ENCODE measurements at regions not wholly inside any gene's neighbourhood (a gene's known extent, or its start where the extent isn't known, plus 50 kb on each side); places are given as distances from the start of the nearest gene placed in this dataset.
"Not testable (repeated sequence)": the region's sequence is repeated elsewhere in the genome, so short reads cannot be mapped to it uniquely, and the experiment has no call there.

- no peak for DNase-seq
These were observed 196.3 kb downstream of the DCDC2C start for GRCh38 chr2:3899536-3900155.

GRCh38 chr2:3902131-3902530 lies 198.8 kb downstream of the DCDC2C start:
- DNase-seq: no peak

DNA sequence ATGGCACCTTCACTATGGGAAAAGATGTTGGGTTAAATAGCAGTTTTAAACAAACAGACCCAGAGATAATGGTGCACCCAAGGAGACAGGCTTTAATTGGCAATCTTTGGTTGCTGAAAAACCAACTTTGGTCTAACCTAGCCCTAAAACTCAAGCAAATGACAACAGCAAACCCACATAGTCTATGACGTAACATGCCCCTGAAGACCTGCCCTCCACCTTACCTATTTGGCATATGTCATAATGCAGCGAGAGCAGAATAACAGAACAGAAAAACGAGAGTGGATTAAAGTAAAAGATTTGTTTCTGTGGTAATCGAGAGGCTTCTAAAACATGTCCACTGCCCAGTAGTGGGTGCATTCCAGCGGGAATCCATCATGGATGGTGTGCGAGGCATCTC lies 200.7 kb downstream of the DCDC2C start:
- DNase-seq: no peak

DNA sequence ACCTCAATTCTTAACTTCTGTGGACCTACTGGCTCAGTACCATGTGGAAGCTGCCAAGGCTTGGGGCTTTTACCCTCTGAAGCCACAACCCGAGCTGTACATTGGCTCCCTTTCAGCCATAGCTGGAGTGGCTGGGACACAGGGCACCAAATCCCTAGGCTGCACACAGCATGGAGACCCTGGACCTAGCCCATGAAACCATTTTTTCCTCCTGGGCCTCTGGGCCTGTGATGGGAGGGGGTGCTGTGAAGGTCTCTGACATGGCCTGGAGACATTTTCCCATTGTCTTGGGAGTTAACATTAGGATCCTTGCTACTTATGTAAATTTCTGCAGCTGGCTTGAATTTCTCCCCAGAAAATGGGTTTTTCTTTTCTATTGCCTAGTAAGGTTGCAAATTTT lies 205.1 kb downstream of the DCDC2C start:
- DNase-seq: not testable (repeated sequence)

DNA sequence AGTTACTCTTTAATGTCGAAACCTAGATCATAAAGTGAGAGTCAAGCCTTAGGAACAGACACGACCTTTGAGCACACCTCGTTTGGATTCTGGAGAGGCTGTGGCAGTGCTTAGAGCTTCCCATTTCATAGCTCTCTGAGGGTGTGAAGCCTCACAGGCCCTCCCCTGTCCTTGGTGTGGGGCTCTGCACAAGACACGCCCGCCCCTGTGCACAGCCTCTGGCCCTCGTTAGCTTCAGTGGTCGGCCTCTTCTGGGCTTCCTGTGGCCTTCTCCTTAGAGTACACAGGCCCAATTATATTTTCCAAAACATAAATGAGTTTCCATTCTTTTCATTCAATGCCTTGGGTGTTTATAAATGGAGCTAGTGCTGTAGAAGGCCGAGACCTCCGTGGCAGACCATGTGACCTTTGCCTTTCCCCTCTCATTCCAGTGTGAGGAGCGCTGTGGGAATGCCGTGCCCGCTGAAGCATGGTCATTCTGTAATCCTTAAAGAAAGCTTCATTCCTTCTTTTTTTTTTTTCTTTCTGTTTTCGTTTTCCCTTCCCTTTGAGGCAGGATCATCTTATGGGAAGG lies 208.6 kb downstream of the DCDC2C start:
- no peak for DNase-seq

DNA sequence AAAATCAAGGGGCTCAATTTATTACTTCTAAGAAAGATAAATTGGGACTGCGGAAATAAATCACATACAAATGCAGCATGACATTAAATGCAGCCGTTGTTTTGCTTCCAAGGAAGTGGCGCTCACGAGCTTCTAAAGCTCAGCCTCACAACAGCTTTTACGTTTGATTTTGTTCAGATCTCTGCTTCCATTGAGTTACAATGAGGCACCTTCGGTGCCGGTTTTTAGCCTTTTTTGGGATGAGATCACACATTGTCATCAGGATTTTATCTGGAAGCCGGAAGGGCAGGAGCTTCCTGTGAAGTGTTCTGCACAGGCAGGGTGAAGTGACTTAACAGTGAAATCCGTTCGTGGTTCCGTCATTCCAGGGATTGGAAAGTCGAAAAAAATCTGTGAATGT lies 209.8 kb downstream of the DCDC2C start:
- DNase-seq: no peak

DNA sequence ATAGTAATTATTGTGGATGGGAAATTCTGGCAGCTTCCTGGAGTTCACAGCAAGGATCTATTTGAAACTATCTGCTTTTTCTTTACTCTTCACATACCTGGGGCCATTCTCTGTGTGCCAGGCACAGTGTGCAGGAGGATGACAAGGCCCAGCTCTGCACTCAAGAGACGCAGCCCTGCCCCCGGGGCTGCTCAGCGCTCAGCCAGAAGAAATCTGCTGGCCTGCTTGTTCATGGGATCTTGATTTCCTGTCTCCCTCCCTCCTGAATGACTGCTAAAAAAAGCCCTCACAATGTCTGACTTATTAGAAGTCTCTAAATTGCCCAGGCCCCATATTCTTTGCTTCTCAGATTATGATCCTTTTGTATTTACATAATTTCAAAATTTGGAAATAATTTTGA lies 210.9 kb downstream of the DCDC2C start:
- no peak for DNase-seq

DNA sequence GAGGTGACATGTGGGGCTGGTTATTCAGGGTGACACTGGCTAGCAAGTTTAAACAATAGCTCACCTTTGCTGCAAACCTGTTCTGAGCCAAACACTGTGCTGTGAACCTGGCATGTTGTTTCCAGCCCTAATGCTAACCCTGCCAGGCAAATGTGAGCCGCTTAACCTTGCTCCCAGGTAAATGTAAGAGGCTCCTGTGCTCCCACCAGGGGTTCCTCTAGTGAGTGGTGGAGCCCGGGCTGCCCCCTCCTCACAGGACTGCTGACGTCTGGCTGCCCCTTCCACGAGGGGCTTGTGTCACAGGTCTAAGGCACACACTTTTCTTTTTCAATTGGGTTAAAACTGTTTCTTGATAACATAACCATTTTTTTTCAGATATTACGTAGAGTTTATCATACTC lies 223.7 kb downstream of the DCDC2C start:
- no peak for DNase-seq

DNA sequence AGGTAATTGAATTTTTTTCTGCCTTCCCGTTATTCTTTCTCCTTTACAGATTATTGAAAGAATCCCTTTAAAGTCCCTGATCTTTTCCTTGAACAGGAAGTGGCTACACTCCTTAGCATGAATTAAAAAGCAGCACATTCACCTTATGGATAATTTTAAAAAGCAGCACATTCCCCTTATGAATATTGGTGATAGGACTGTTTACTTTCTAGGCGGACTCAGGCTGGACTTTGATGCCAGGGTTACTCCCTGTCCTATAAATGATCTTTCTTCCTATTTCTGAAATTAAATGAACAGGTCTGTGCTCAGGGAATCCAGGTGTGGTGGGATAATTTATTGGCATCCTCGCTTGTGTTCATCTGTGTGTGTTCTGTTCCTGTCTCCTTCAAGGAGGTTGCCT lies 226.0 kb downstream of the DCDC2C start:
- DNase-seq: no peak

GRCh38 chr2:3930246-3930645 lies 226.9 kb downstream of the DCDC2C start:
- no peak for DNase-seq

DNA sequence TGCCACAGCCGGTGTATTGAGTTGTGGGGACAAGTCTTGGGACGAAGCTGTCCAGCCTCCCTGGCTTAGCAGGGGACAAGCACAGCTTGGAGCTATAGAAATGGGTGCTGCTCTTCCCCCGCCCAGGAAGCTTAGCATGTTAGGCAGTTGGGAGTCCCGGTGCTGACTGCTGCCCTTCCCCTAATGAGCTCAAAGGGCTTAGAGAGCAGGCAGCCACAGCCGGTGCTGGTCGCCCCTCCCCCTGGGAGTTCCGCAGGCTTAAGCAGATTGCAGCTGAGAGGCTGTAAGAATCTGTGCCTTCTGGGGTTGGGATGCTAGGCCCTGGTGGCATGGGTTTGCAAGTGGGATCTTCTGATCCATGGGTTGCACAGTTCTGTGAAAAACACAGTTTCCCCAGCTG lies 237.3 kb downstream of the DCDC2C start:
- no peak for DNase-seq

- no peak for DNase-seq
These were observed 239.5 kb downstream of the DCDC2C start for GRCh38 chr2:3942841-3943240.

DNA sequence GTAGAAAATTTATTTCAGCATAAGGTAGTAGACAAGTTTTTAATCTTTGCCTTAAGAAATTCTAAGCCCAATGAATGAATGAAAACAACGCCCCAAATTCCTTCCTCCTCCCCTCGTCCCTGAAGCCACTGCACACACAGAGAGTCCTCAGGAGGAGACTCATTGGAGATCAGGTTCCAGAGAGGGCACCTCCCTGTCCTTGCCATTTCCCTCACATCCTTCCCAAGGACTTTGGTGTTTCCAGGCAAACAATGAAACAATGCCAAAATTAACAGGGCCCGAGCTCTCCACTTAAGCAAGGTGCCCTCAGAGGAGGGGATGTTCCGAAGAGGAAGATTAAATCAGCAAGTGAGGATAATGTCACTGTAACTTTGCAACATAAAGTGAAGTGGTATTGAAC lies 240.7 kb downstream of the DCDC2C start:
- no peak for DNase-seq

GRCh38 chr2:3944841-3945240 lies 241.5 kb downstream of the DCDC2C start:
- no peak for DNase-seq

DNA sequence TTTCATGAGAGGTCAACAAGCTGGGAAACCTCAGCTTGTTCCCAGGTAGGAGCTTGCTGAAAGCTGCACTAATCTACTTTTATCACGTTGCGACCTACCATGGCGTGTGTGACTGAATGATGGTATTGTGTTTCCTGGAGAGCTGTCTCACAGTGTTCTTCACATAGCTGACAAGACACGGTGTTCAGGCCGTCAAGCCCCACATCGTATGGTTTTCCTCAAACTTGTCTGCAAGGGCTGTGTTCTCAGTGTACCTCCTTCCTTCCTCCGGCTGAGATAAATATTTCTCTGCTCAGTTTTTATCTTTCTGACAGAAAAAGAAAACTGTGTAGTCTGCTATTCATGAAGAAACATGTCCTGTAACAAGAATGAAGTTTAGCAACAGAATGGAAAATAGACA lies 244.8 kb downstream of the DCDC2C start:
- no peak for DNase-seq

DNA sequence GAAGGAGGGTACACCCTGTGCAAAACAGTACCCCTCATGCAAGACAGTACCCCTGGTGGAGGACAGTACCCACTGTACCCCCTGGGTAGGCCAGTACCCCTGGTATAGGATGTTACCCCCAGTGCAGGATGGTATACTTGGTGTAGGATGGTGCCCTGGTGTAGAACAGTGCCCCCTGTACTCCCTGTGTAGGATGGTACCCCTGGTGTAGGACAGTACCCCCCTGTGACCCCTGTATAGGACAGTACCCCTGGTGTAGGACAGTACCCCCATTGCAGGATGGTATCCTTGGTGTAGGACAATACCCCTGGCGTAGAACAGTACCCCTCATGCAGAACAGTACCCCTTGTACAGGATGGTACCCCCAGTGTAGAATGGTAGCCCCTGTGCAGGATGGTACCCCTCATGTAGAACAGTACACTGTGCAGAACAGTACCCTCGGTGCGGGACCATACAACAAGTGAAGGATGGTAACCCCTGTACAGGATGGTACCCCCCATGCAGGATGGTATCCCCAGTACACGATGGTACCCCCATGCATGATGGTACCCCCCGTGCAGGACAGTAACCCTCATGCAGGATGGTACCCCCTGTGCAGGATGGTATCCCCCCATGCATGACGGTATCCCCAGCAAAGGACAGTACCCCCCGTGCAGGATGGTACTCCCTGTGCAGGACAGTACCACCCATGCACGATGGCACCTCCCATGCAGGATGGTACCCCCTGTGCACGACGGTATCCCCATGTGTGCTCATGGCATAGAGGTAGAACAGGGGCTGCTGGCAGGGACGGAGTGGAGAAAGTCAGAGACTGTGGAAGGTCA lies 248.0 kb downstream of the DCDC2C start:
- no peak for DNase-seq

- no peak for DNase-seq
These were observed 249.6 kb downstream of the DCDC2C start for GRCh38 chr2:3952866-3953516.

GRCh38 chr2:3954261-3954660 lies 250.9 kb downstream of the DCDC2C start:
- DNase-seq: no peak

GRCh38 chr2:3956406-3956805 lies 253.0 kb downstream of the DCDC2C start:
- DNase-seq: no peak

- DNase-seq: no peak
These were observed 253.5 kb downstream of the DCDC2C start for GRCh38 chr2:3956892-3957291.

GRCh38 chr2:3958465-3958864 lies 255.1 kb downstream of the DCDC2C start:
- no peak for DNase-seq

- DNase-seq: no peak
These were observed 255.6 kb downstream of the DCDC2C start for GRCh38 chr2:3958969-3959368.

DNA sequence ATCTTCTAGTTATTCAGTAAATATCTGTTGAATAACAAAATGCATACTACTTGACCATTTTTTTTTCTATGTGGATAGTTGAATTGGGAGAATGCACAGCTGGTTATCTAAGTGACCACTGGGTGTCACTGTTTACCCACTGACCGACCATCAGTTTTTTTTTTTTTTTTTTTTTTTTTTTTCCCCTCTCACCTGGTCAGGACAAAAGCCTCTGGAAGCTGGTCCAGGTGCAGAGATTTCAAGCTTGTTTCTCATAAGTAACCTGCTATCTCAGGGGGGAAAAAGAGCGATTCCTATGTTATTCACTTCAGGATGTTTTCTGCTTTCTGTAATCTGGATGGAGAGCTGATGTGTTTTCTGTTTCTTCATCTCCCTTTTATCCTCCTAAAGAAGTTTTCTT lies 256.0 kb downstream of the DCDC2C start:
- DNase-seq: peak; percentile 9

GRCh38 chr2:3960106-3960505 lies 256.7 kb downstream of the DCDC2C start:
- no peak for DNase-seq
